ENCODE measurements at regions not wholly inside any gene's neighbourhood (a gene's known extent, or its start where the extent isn't known, plus 50 kb on each side); places are given as distances from the start of the nearest gene placed in this dataset.
"Not testable (repeated sequence)": the region's sequence is repeated elsewhere in the genome, so short reads cannot be mapped to it uniquely, and the experiment has no call there.

GRCh38 chr20:40945754-40946450 lies 82.7 kb upstream of the TOP1 start:
- in situ Hi-C loops (cut with MboI; ENCODE audit: low pct_unique_long_range_greater_than_20kb, low sequenced_read_pairs): no loop called here
- DNase-seq: peak; percentile 39

- in situ Hi-C loops (cut with MboI; ENCODE audit: low pct_unique_long_range_greater_than_20kb, low sequenced_read_pairs): no loop called here
- no peak for DNase-seq
Observed at GRCh38 chr20:40946451-40946850, 82.2 kb upstream of the TOP1 start.

GRCh38 chr20:40948465-40949267 lies 80.0 kb upstream of the TOP1 start:
- in situ Hi-C loops (cut with MboI; ENCODE audit: low pct_unique_long_range_greater_than_20kb, low sequenced_read_pairs): no loop called here
- DNase-seq: no peak

- no peak for DNase-seq
- in situ Hi-C loops (cut with MboI; ENCODE audit: low pct_unique_long_range_greater_than_20kb, low sequenced_read_pairs): no loop called here
Observed at GRCh38 chr20:40949346-40949745, 79.3 kb upstream of the TOP1 start.

- in situ Hi-C loops (cut with MboI; ENCODE audit: low pct_unique_long_range_greater_than_20kb, low sequenced_read_pairs): no loop called here
- no peak for DNase-seq
Observed at GRCh38 chr20:40952136-40952535, 76.5 kb upstream of the TOP1 start.

- in situ Hi-C loops (cut with MboI; ENCODE audit: low pct_unique_long_range_greater_than_20kb, low sequenced_read_pairs): no loop called here
- no peak for DNase-seq
Observed at GRCh38 chr20:40953416-40953815, 75.2 kb upstream of the TOP1 start.

- DNase-seq: no peak
- in situ Hi-C loops (cut with MboI; ENCODE audit: low pct_unique_long_range_greater_than_20kb, low sequenced_read_pairs): no loop called here
Observed at GRCh38 chr20:40953856-40954255, 74.8 kb upstream of the TOP1 start.

GRCh38 chr20:40954521-40955165 lies 74.0 kb upstream of the TOP1 start:
- DNase-seq: no peak
- in situ Hi-C loops (cut with MboI; ENCODE audit: low pct_unique_long_range_greater_than_20kb, low sequenced_read_pairs): no loop called here

GRCh38 chr20:40955326-40955725 lies 73.3 kb upstream of the TOP1 start:
- in situ Hi-C loops (cut with MboI; ENCODE audit: low pct_unique_long_range_greater_than_20kb, low sequenced_read_pairs): no loop called here
- no peak for DNase-seq

- DNase-seq; in situ Hi-C loops (cut with MboI; ENCODE audit: low pct_unique_long_range_greater_than_20kb, low sequenced_read_pairs): not testable (repeated sequence)
Observed at GRCh38 chr20:40955826-40956225, 72.8 kb upstream of the TOP1 start.

- peak; percentile 42 for DNase-seq
- in situ Hi-C loops (cut with MboI; ENCODE audit: low pct_unique_long_range_greater_than_20kb, low sequenced_read_pairs): no loop called here
Observed at GRCh38 chr20:40956542-40957264, 71.9 kb upstream of the TOP1 start.

GRCh38 chr20:40957265-40957760 lies 71.3 kb upstream of the TOP1 start:
- DNase-seq: no peak
- in situ Hi-C loops (cut with MboI; ENCODE audit: low pct_unique_long_range_greater_than_20kb, low sequenced_read_pairs): no loop called here

GRCh38 chr20:40958598-40958997 lies 70.0 kb upstream of the TOP1 start:
- in situ Hi-C loops (cut with MboI; ENCODE audit: low pct_unique_long_range_greater_than_20kb, low sequenced_read_pairs): no loop called here
- DNase-seq: no peak

- no peak for DNase-seq
- in situ Hi-C loops (cut with MboI; ENCODE audit: low pct_unique_long_range_greater_than_20kb, low sequenced_read_pairs): no loop called here
Observed at GRCh38 chr20:40959325-40960092, 69.1 kb upstream of the TOP1 start.

- no peak for DNase-seq
- in situ Hi-C loops (cut with MboI; ENCODE audit: low pct_unique_long_range_greater_than_20kb, low sequenced_read_pairs): no loop called here
Observed at GRCh38 chr20:40960101-40960500, 68.5 kb upstream of the TOP1 start.

GRCh38 chr20:40960521-40960956 lies 68.1 kb upstream of the TOP1 start:
- in situ Hi-C loops (cut with MboI; ENCODE audit: low pct_unique_long_range_greater_than_20kb, low sequenced_read_pairs): no loop called here
- DNase-seq: no peak

GRCh38 chr20:40961176-40961575 lies 67.4 kb upstream of the TOP1 start:
- in situ Hi-C loops (cut with MboI; ENCODE audit: low pct_unique_long_range_greater_than_20kb, low sequenced_read_pairs): no loop called here
- no peak for DNase-seq

- DNase-seq: no peak
- in situ Hi-C loops (cut with MboI; ENCODE audit: low pct_unique_long_range_greater_than_20kb, low sequenced_read_pairs): no loop called here
Observed at GRCh38 chr20:40961686-40962640, 66.7 kb upstream of the TOP1 start.

All from KBM-7 (cell line).